CD4-positive, alpha-beta memory T cell (primary cell): ENCODE measurements at regions not wholly inside any gene's neighbourhood (a gene's known extent, or its start where the extent isn't known, plus 50 kb on each side); places are given as distances from the start of the nearest gene placed in this dataset.

Experiments
- CTCF ChIA-PET: fragments of 350-600 bp; sonication (Branson Sonifier 250); formaldehyde crosslinking; loops from one replicate; lab custom pipeline; 2021; ENCODE audit warnings: inconsistent platforms; ENCODE audit not compliant: partially characterized antibody; lab: Charles Lee
- POLR2A ChIA-PET: fragments of 350-600 bp; sonication (Branson Sonifier 250); formaldehyde crosslinking; loops from one replicate; lab custom pipeline; 2021; ENCODE audit not compliant: partially characterized antibody; lab: Charles Lee
- DNase-seq, 5 donors: peaks; one replicate each; pipeline versions ENCODE4 v3.0.0 to v3.0.0-alpha.2; 2020 to 2022; ENCODE audit warnings: mixed read lengths in 1 of 5
- H3K27ac ChIP-seq: one replicate; pipeline ENCODE4 v1.7.0; 2013; ENCODE audit warnings: low read depth, low read length
- H3K27me3 ChIP-seq: 2 replicates; pipeline ENCODE4 v1.7.0; 2013; ENCODE audit warnings: mild to moderate bottlenecking, low read length, moderate library complexity; ENCODE audit not compliant: insufficient read depth
- H3K36me3 ChIP-seq: 2 replicates; pipeline ENCODE4 v1.7.0; 2013; ENCODE audit warnings: mild to moderate bottlenecking, low read length, moderate library complexity; ENCODE audit not compliant: insufficient read depth
- H3K4me1 ChIP-seq: 2 replicates; pipeline ENCODE4 v1.7.0; 2013; ENCODE audit warnings: mild to moderate bottlenecking, low read length, moderate library complexity; ENCODE audit not compliant: insufficient read depth
- H3K4me3 ChIP-seq, 2 donors: one replicate each; pipeline ENCODE4 v1.7.0; 2013; ENCODE audit warnings: low read length in 2 of 2, mild to moderate bottlenecking in 1 of 2
- H3K9me3 ChIP-seq, 2 donors: one replicate each; pipeline ENCODE4 v1.7.0; 2013; ENCODE audit warnings: low read length in 2 of 2, control low read depth in 1 of 2; ENCODE audit not compliant: control insufficient read depth in 1 of 2
- H3K27ac Mint-ChIP-seq, 7 donors: one replicate each; pipeline ENCODE4 v1.8.0; 2020 to 2021; ENCODE audit warnings: mixed read lengths in 7 of 7, mild to moderate bottlenecking in 6 of 7, inconsistent platforms in 3 of 7, moderate library complexity in 3 of 7
- H3K27me3 Mint-ChIP-seq, 2 donors: one replicate each; pipeline ENCODE4 v1.8.0; 2020 to 2021; ENCODE audit warnings: mixed read lengths in 2 of 2
- H3K36me3 Mint-ChIP-seq, 2 donors: one replicate each; pipeline ENCODE4 v1.8.0; 2020 to 2021; ENCODE audit warnings: mixed read lengths in 2 of 2, inconsistent platforms in 1 of 2, mild to moderate bottlenecking in 1 of 2
- H3K4me1 Mint-ChIP-seq, 4 donors: one replicate each; pipeline ENCODE4 v1.8.0; 2020 to 2021; ENCODE audit warnings: mixed read lengths in 4 of 4, mild to moderate bottlenecking in 1 of 4
- H3K4me3 Mint-ChIP-seq, 8 donors: one replicate each; pipeline ENCODE4 v1.8.0; 2020 to 2021; ENCODE audit warnings: mixed read lengths in 8 of 8, mild to moderate bottlenecking in 7 of 8, moderate library complexity in 6 of 8, inconsistent platforms in 3 of 8
- H3K9me3 Mint-ChIP-seq, 8 donors: one replicate each; pipeline ENCODE4 v1.8.0; 2020 to 2021; ENCODE audit warnings: mixed read lengths in 8 of 8, mild to moderate bottlenecking in 5 of 8, inconsistent platforms in 3 of 8, moderate library complexity in 1 of 8
- intact Hi-C: fragments of 100-400 bp; cut with micrococcal nuclease; formaldehyde crosslinking; loops from one replicate; pipeline ENCODE4 v1.15.1; 2023

GRCh38 chr22:46089426-46090035 lies 60.8 kb upstream of the PPARA start:
- CTCF ChIA-PET, result no interaction called here
- Mint-ChIP-seq H3K4me3 (no peak overlapping the region), H3K4me1 (peaks cover 0 to 3% (median 1%) of the 10 kb centered on the region in 4 donors), H3K27me3 (no peaks in the 10 kb centered on the region), H3K36me3 (no peaks in the 10 kb centered on the region), H3K27ac (no peak overlapping the region), H3K9me3 (no peaks in the 10 kb centered on the region)
- POLR2A ChIA-PET, result no interaction called here
- H3K27ac ChIP-seq, result no peak overlapping the region
- H3K36me3 ChIP-seq, result no peaks in the 10 kb centered on the region
- intact Hi-C loops, result no loop called here
- no peak overlapping the region for H3K4me3 ChIP-seq
- no peaks in the 10 kb centered on the region for H3K9me3 ChIP-seq
- H3K27me3 ChIP-seq, result no peaks in the 10 kb centered on the region
- H3K4me1 ChIP-seq, result peaks cover 4% of the 10 kb centered on the region
- DNase-seq, result no peak

- intact Hi-C loops, result no loop called here
- H3K9me3 Mint-ChIP-seq, result no peaks in the 10 kb centered on the region
- POLR2A ChIA-PET, result interaction anchor here (1.4 kb wide), 1 partner anchor 37 kb away, joined by 3 read pairs; no protein-coding TSS in a partner anchor
- H3K4me3 ChIP-seq, result no peak overlapping the region
- H3K27ac ChIP-seq, result no peak overlapping the region
- no peak overlapping the region for H3K4me3 Mint-ChIP-seq
- CTCF ChIA-PET, result no interaction called here
- peak overlapping the region in 1 of 7 donors; percentile 29 for H3K27ac Mint-ChIP-seq
- H3K27me3 ChIP-seq, result no peaks in the 10 kb centered on the region
- no peaks in the 10 kb centered on the region for H3K36me3 Mint-ChIP-seq
- peaks cover 4% of the 10 kb centered on the region for H3K4me1 ChIP-seq
- DNase-seq, result no peak
- no peaks in the 10 kb centered on the region for H3K27me3 Mint-ChIP-seq
- H3K4me1 Mint-ChIP-seq, result peaks cover 0 to 2% (median 0%) of the 10 kb centered on the region in 4 donors
- no peaks in the 10 kb centered on the region for H3K9me3 ChIP-seq
- no peaks in the 10 kb centered on the region for H3K36me3 ChIP-seq
Observed at GRCh38 chr22:46090036-46090591, 60.2 kb upstream of the PPARA start.

GRCh38 chr22:46090631-46091201 lies 59.6 kb upstream of the PPARA start:
- no peak overlapping the region for H3K27ac ChIP-seq
- no peak overlapping the region for H3K4me3 Mint-ChIP-seq
- ChIA-PET POLR2A (interaction anchor here (1.4 kb wide), 1 partner anchor 37 kb away, joined by 3 read pairs; no protein-coding TSS in a partner anchor), CTCF (interaction anchor here (1.4 kb wide), 1 partner anchor 84 kb away, joined by 3 read pairs; no protein-coding TSS in a partner anchor)
- no peaks in the 10 kb centered on the region for H3K27me3 Mint-ChIP-seq
- H3K27me3 ChIP-seq, result no peaks in the 10 kb centered on the region
- peaks cover 0 to 2% (median 0%) of the 10 kb centered on the region in 4 donors for H3K4me1 Mint-ChIP-seq
- H3K36me3 Mint-ChIP-seq, result no peaks in the 10 kb centered on the region
- H3K27ac Mint-ChIP-seq, result peak overlapping the region in 1 of 7 donors; percentile 29
- H3K9me3 ChIP-seq, result no peaks in the 10 kb centered on the region
- no peaks in the 10 kb centered on the region for H3K36me3 ChIP-seq
- no peaks in the 10 kb centered on the region for H3K4me1 ChIP-seq
- H3K4me3 ChIP-seq, result no peak overlapping the region
- intact Hi-C loops, result no loop called here
- DNase-seq, result no peak
- H3K9me3 Mint-ChIP-seq, result no peaks in the 10 kb centered on the region

GRCh38 chr22:46091277-46091977 lies 58.9 kb upstream of the PPARA start:
- no peak overlapping the region for H3K27ac ChIP-seq
- H3K9me3 Mint-ChIP-seq, result no peaks in the 10 kb centered on the region
- POLR2A ChIA-PET, result interaction anchor here (1.4 kb wide), 1 partner anchor 38 kb away, joined by 3 read pairs; no protein-coding TSS in a partner anchor
- no peak overlapping the region for H3K4me3 ChIP-seq
- DNase-seq, result no peak
- CTCF ChIA-PET, result interaction anchor here (1.4 kb wide), 1 partner anchor 85 kb away, joined by 3 read pairs; no protein-coding TSS in a partner anchor
- H3K36me3 Mint-ChIP-seq, result no peaks in the 10 kb centered on the region
- H3K4me1 ChIP-seq, result no peaks in the 10 kb centered on the region
- H3K27ac Mint-ChIP-seq, result no peak overlapping the region
- no peaks in the 10 kb centered on the region for H3K36me3 ChIP-seq
- H3K27me3 Mint-ChIP-seq, result no peaks in the 10 kb centered on the region
- intact Hi-C loops, result no loop called here
- no peaks in the 10 kb centered on the region for H3K27me3 ChIP-seq
- no peaks in the 10 kb centered on the region for H3K9me3 ChIP-seq
- peaks cover 0 to 2% (median 0%) of the 10 kb centered on the region in 4 donors for H3K4me1 Mint-ChIP-seq
- no peak overlapping the region for H3K4me3 Mint-ChIP-seq

GRCh38 chr22:46092011-46092410 lies 58.3 kb upstream of the PPARA start:
- Histone ChIP-seq H3K27me3 (no peaks in the 10 kb centered on the region), H3K36me3 (no peaks in the 10 kb centered on the region), H3K9me3 (no peaks in the 10 kb centered on the region), H3K4me3 (no peak overlapping the region), H3K4me1 (no peaks in the 10 kb centered on the region), H3K27ac (no peak overlapping the region)
- Mint-ChIP-seq H3K36me3 (no peaks in the 10 kb centered on the region), H3K9me3 (no peaks in the 10 kb centered on the region), H3K4me1 (no peaks in the 10 kb centered on the region), H3K27ac (no peak overlapping the region), H3K27me3 (no peaks in the 10 kb centered on the region), H3K4me3 (no peak overlapping the region)
- CTCF ChIA-PET, result interaction anchor here (1.4 kb wide), 1 partner anchor 86 kb away, joined by 3 read pairs; no protein-coding TSS in a partner anchor
- intact Hi-C loops, result no loop called here
- POLR2A ChIA-PET, result no interaction called here
- no peak for DNase-seq

- POLR2A ChIA-PET, result no interaction called here
- H3K4me1 ChIP-seq, result no peaks in the 10 kb centered on the region
- H3K27ac ChIP-seq, result no peak overlapping the region
- DNase-seq, result no peak
- H3K4me3 Mint-ChIP-seq, result no peak overlapping the region
- CTCF ChIA-PET, result no interaction called here
- H3K9me3 ChIP-seq, result no peaks in the 10 kb centered on the region
- no peaks in the 10 kb centered on the region for H3K4me1 Mint-ChIP-seq
- H3K27me3 ChIP-seq, result no peaks in the 10 kb centered on the region
- H3K27me3 Mint-ChIP-seq, result no peaks in the 10 kb centered on the region
- H3K27ac Mint-ChIP-seq, result peak overlapping the region in 2 of 7 donors; percentile 64 to 72
- no peaks in the 10 kb centered on the region for H3K36me3 ChIP-seq
- intact Hi-C loops, result no loop called here
- H3K36me3 Mint-ChIP-seq, result no peaks in the 10 kb centered on the region
- no peaks in the 10 kb centered on the region for H3K9me3 Mint-ChIP-seq
- H3K4me3 ChIP-seq, result no peak overlapping the region
Observed at GRCh38 chr22:46092670-46093410, 57.5 kb upstream of the PPARA start.
